HCT116 (cell line): ENCODE measurements at regions not wholly inside any gene's neighbourhood (a gene's known extent, or its start where the extent isn't known, plus 50 kb on each side); places are given as distances from the start of the nearest gene placed in this dataset.

Source experiments
- ATAC-seq: fragments of 200-7000 bp; cut with Tn5 transposase; 2 replicates; pipeline ENCODE4 v1.9.1; 2020; ENCODE audit warnings: mild to moderate bottlenecking, moderate library complexity
- BruUV-seq: library from RNA; stranded (reverse); fragments of 400-500 nt; replicated peaks from 2 replicates; lab custom pipeline; 2021; lab: Mats Ljungman, UMichigan
- CTCF ChIA-PET: fragments of 300-600 bp; sonication (Branson Sonifier 250); formaldehyde crosslinking; loops from one replicate; lab custom pipeline; 2021; ENCODE audit warnings: antibody characterized with exemption; lab: Charles Lee
- POLR2A ChIA-PET: fragments of 300-600, 350-600 bp; sonication (Branson Sonifier 250); formaldehyde crosslinking; loops from one replicate; lab custom pipeline; 2021; ENCODE audit warnings: antibody characterized with exemption; lab: Charles Lee
- RAD21 ChIA-PET, 2 experiments: fragments of 300-600 bp; sonication (Branson Sonifier 250); formaldehyde crosslinking; loops; one replicate each; lab custom pipeline; 2023; ENCODE audit warnings: low total read pairs in 2 of 2; ENCODE audit not compliant: uncharacterized antibody in 2 of 2, unreplicated experiment in 2 of 2, low non-redundant PET in 1 of 2; lab: Charles Lee
- DNase-seq: peaks from one replicate; pipeline ENCODE4 v3.0.0-alpha.2; 2010; ENCODE audit warnings: low read depth, low spot score
- H2AFZ ChIP-seq: fragments of 200-600 bp; shearing (Covaris generic), sonication (generic); 2 replicates; pipeline ENCODE4 v1.6.1; 2017; ENCODE audit warnings: low read depth, mixed run types, mixed read lengths, antibody characterized with exemption, low read length; ENCODE audit not compliant: poor library complexity, severe bottlenecking
- H3K27ac ChIP-seq: 2 replicates; pipeline ENCODE4 v1.5.1; 2012; ENCODE audit warnings: low read depth, low read length
- H3K27me3 ChIP-seq: fragments of 200-600 bp; sonication (generic); 2 replicates; pipeline ENCODE4 v1.6.1; 2016; ENCODE audit warnings: mixed run types, low read length, mixed read lengths; ENCODE audit not compliant: insufficient read depth
- H3K36me3 ChIP-seq, 2 experiments: fragments of 200-500 bp in 1 of 2; fragments of 200-600 bp in 1 of 2; sonication (Bioruptor generic) in 1 of 2; sonication (generic) in 1 of 2; 2 replicates each; pipeline versions ENCODE4 v1.5.1 to v1.6.1; 2014 to 2016; ENCODE audit warnings: low read length in 2 of 2, inconsistent platforms in 1 of 2, mixed read lengths in 1 of 2, mixed run types in 1 of 2; ENCODE audit not compliant: insufficient read depth in 2 of 2, control insufficient read depth in 1 of 2
- H3K4me1 ChIP-seq, 2 experiments: fragments of 200-600 bp in 1 of 2; sonication (generic) in 1 of 2; 2 replicates each; pipeline versions ENCODE4 v1.5.1 to v1.6.1; 2012 to 2017; ENCODE audit warnings: low read length in 2 of 2, inconsistent platforms in 1 of 2, mild to moderate bottlenecking in 1 of 2, mixed read lengths in 1 of 2, mixed run types in 1 of 2, moderate library complexity in 1 of 2; ENCODE audit not compliant: insufficient read depth in 2 of 2, control insufficient read depth in 1 of 2
- H3K4me2 ChIP-seq: fragments of 200-600 bp; sonication (generic); 2 replicates; pipeline ENCODE4 v1.6.1; 2017; ENCODE audit warnings: mixed run types, low read length, mixed read lengths
- H3K4me3 ChIP-seq, 2 experiments: fragments of 200-600 bp in 1 of 2; sonication (generic) in 1 of 2; replicated peaks in 1 of 2; 2 replicates each; pipeline ENCODE4 v1.5.1; 2011 to 2016; ENCODE audit warnings: low read length in 2 of 2, control low read depth in 1 of 2, low read depth in 1 of 2, mild to moderate bottlenecking in 1 of 2, mixed read lengths in 1 of 2, mixed run types in 1 of 2
- H3K79me2 ChIP-seq: fragments of 200-600 bp; sonication (generic); 2 replicates; pipeline ENCODE4 v1.6.1; 2017; ENCODE audit warnings: mild to moderate bottlenecking, mixed run types, low read length, moderate library complexity, mixed read lengths; ENCODE audit not compliant: insufficient read depth
- H3K9ac ChIP-seq: fragments of 200-600 bp; sonication (generic); 2 replicates; pipeline ENCODE4 v1.6.1; 2016; ENCODE audit warnings: low read length, mixed read lengths
- H3K9me2 ChIP-seq: fragments of 200-600 bp; sonication (generic), shearing (Covaris generic); 2 replicates; pipeline ENCODE4 v1.6.1; 2017; ENCODE audit warnings: mixed run types, mild to moderate bottlenecking, moderate library complexity; ENCODE audit not compliant: insufficient read depth
- H3K9me3 ChIP-seq, 2 experiments: fragments of 200-500 bp in 1 of 2; fragments of 200-600 bp in 1 of 2; sonication (Bioruptor generic) in 1 of 2; sonication (generic) in 1 of 2; 2 replicates each; pipeline ENCODE4 v1.6.1; 2014 to 2017; ENCODE audit warnings: low read length in 2 of 2, mixed read lengths in 2 of 2, inconsistent platforms in 1 of 2, low read depth in 1 of 2, mild to moderate bottlenecking in 1 of 2, mixed run types in 1 of 2, moderate library complexity in 1 of 2; ENCODE audit not compliant: control insufficient read depth in 1 of 2, insufficient read depth in 1 of 2
- H4K20me1 ChIP-seq: fragments of 200-600 bp; sonication (generic), shearing (Covaris generic); 2 replicates; pipeline ENCODE4 v1.6.1; 2017; ENCODE audit warnings: mixed run types, mild to moderate bottlenecking, moderate library complexity; ENCODE audit not compliant: insufficient read depth
- EZH2 ChIP-seq: fragments of 200-600 bp; sonication (generic); IDR thresholded peaks from 2 replicates; pipeline ENCODE4 v1.6.1; 2017; ENCODE audit warnings: antibody characterized with exemption, mixed run types
- EZH2phosphoT487 ChIP-seq: fragments of 200-600 bp; IDR thresholded peaks from 2 replicates; pipeline ENCODE4 v1.6.1; 2018; ENCODE audit warnings: antibody characterized with exemption, borderline replicate concordance
- JUND ChIP-seq: IDR thresholded peaks from 2 replicates; pipeline ENCODE4 v1.6.1; 2012
- POLR2A ChIP-seq: IDR thresholded peaks from 2 replicates; pipeline ENCODE4 v1.7.0; 2011; ENCODE audit warnings: borderline replicate concordance; ENCODE audit not compliant: insufficient read depth, insufficient read length; ENCODE audit errors: extremely low read depth
- RAD21 ChIP-seq: IDR thresholded peaks from 2 replicates; pipeline ENCODE4 v1.6.1; 2012; ENCODE audit warnings: low read depth, mild to moderate bottlenecking
- YY1 ChIP-seq: IDR thresholded peaks from 2 replicates; pipeline ENCODE4 v1.6.1; 2011; ENCODE audit warnings: low read length, low read depth, moderate library complexity, mild to moderate bottlenecking; ENCODE audit not compliant: insufficient replicate concordance; ENCODE audit errors: extremely low read depth
- ZFX ChIP-seq: fragments of 450-650 bp; IDR thresholded peaks from 2 replicates; pipeline ENCODE4 v1.6.1; 2017
- ZNF274 ChIP-seq: fragments of 200-500 bp; sonication (Bioruptor generic); IDR thresholded peaks from 2 replicates; pipeline ENCODE4 v1.6.1; 2014; ENCODE audit warnings: mild to moderate bottlenecking, low read depth, low read length, inconsistent platforms
- intact Hi-C: fragments of 100-400 bp; cut with micrococcal nuclease; formaldehyde crosslinking; loops from 2 replicates; pipeline ENCODE4 v1.10.0; 2022
- TF ChIP-seq, protein P1 (sequence below): IDR thresholded peaks from 2 replicates; pipeline ENCODE4 v1.6.1; 2012
- TF ChIP-seq, protein P2 (sequence below), 3 experiments: fragments of 200-600 bp in 1 of 3; sonication (generic) in 1 of 3; IDR thresholded peaks in 2 of 3; conservative IDR thresholded peaks in 1 of 3; 2 replicates each; pipeline ENCODE4 v1.5.1; 2012 to 2017; ENCODE audit warnings: low read depth in 2 of 3, low read length in 2 of 3, antibody characterized with exemption in 1 of 3, borderline replicate concordance in 1 of 3, control low read depth in 1 of 3, mild to moderate bottlenecking in 1 of 3, mixed read lengths in 1 of 3, mixed run types in 1 of 3, moderate library complexity in 1 of 3; ENCODE audit not compliant: insufficient read depth in 1 of 3

DNA sequence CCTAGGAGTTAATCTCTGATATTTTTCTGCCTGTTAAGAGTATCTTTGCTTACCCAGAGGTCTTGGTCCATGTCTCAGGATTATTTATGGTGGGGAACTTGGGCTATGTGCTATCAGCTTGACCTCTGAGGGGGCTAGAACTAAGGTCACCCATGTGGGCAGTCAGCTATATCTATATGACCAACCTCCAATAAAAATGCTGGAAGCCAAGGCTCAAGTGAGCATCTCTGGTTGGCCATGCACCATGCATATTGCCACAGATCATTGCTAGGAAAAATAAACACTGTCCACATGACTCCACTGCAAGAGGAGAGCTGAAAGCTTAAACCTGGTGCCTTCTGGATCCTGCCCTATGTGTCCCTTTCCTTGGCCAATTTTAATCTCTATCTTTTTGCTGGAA is 196.5 kb upstream of the SLC7A11 start:
- Histone ChIP-seq H3K36me3 (no peaks in the 10 kb centered on the region), H3K27me3 (no peaks in the 10 kb centered on the region), H4K20me1 (no peaks in the 10 kb centered on the region), H2AFZ (no peak overlapping the region), H3K9me2 (no peaks in the 10 kb centered on the region), H3K4me2 (no peak overlapping the region), H3K79me2 (no peaks in the 10 kb centered on the region), H3K9ac (no peak overlapping the region), H3K27ac (no peak overlapping the region), H3K9me3 (no peaks in the 10 kb centered on the region), H3K4me1 (no peaks in the 10 kb centered on the region), H3K4me3 (no peak overlapping the region)
- no peak for TF ChIP-seq POLR2A
- TF ChIP-seq ZNF274: no peak
- TF ChIP-seq, protein P1, sequence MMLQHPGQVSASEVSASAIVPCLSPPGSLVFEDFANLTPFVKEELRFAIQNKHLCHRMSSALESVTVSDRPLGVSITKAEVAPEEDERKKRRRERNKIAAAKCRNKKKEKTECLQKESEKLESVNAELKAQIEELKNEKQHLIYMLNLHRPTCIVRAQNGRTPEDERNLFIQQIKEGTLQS: no peak
- TF ChIP-seq EZH2phosphoT487: no peak
- TF ChIP-seq ZFX: no peak
- no peak for TF ChIP-seq YY1
- TF ChIP-seq JUND: no peak
- TF ChIP-seq EZH2: no peak
- TF ChIP-seq, protein P2, sequence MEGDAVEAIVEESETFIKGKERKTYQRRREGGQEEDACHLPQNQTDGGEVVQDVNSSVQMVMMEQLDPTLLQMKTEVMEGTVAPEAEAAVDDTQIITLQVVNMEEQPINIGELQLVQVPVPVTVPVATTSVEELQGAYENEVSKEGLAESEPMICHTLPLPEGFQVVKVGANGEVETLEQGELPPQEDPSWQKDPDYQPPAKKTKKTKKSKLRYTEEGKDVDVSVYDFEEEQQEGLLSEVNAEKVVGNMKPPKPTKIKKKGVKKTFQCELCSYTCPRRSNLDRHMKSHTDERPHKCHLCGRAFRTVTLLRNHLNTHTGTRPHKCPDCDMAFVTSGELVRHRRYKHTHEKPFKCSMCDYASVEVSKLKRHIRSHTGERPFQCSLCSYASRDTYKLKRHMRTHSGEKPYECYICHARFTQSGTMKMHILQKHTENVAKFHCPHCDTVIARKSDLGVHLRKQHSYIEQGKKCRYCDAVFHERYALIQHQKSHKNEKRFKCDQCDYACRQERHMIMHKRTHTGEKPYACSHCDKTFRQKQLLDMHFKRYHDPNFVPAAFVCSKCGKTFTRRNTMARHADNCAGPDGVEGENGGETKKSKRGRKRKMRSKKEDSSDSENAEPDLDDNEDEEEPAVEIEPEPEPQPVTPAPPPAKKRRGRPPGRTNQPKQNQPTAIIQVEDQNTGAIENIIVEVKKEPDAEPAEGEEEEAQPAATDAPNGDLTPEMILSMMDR (IDR thresholded peaks at IDR 0.05 in 2 of 3, conservative IDR thresholded peaks at IDR 0.05 in 1 of 3; ENCODE audit: borderline replicate concordance in 1 of 3, insufficient read depth in 1 of 3, low read depth in 2 of 3, low read length in 2 of 3): no peak
- no peak for TF ChIP-seq RAD21
- RAD21 ChIA-PET: no interaction called here
- no TSS peak for BruUV-seq
- intact Hi-C loops: no loop called here
- POLR2A ChIA-PET: no interaction called here
- no peak for ATAC-seq
- DNase-seq: no peak
- CTCF ChIA-PET: no interaction called here
